GM10248 (cell line): ENCODE measurements at regions not wholly inside any gene's neighbourhood (a gene's known extent, or its start where the extent isn't known, plus 50 kb on each side); places are given as distances from the start of the nearest gene placed in this dataset.
"Not testable (repeated sequence)": the region's sequence is repeated elsewhere in the genome, so short reads cannot be mapped to it uniquely, and the experiment has no call there.

Experiments used
- CTCF ChIA-PET: fragments of 300-600 bp; sonication (Branson Sonifier 250); formaldehyde crosslinking; extraction: SDS; loops from one replicate; lab custom pipeline; 2021; ENCODE audit warnings: antibody characterized with exemption; lab: Yijun Ruan, JAX
- POLR2A ChIA-PET: fragments of 350-650 bp; sonication (Branson Sonifier 250); formaldehyde crosslinking; extraction: SDS; loops from one replicate; lab custom pipeline; 2020; ENCODE audit warnings: antibody characterized with exemption; lab: Yijun Ruan, JAX
- DNase-seq: peaks from one replicate; pipeline ENCODE4 v3.0.0; 2012; ENCODE audit errors: extremely low spot score
- CTCF ChIP-seq: IDR thresholded peaks from 2 replicates; pipeline ENCODE4 v1.5.1; 2012; ENCODE audit warnings: mild to moderate bottlenecking, low read depth; ENCODE audit errors: extremely low read depth, missing control alignments, control extremely low read depth

- CTCF ChIA-PET = interaction anchor here (1.2 to 1.6 kb wide), 2 partner anchors 13 to 15 kb away, joined by 3 to 10 read pairs; no protein-coding TSS in a partner anchor
- DNase-seq = no peak
These were observed 1682.7 kb downstream of the BRINP3 start for GRCh38 chr1:188794969-188795368.

GRCh38 chr1:188812153-188812552 lies 1665.5 kb downstream of the BRINP3 start:
- DNase-seq, CTCF ChIA-PET, POLR2A ChIA-PET: not testable (repeated sequence)

More at GRCh38 chr1:188794969-188795368, 1682.7 kb downstream of the BRINP3 start:
- TF ChIP-seq CTCF = no peak
- POLR2A ChIA-PET = no interaction called here

- CTCF ChIA-PET = interaction anchor here (1.3 kb wide), 1 partner anchor 9 kb away, joined by 4 read pairs; no protein-coding TSS in a partner anchor
- POLR2A ChIA-PET, DNase-seq: not testable (repeated sequence)
These were observed 1664.7 kb downstream of the BRINP3 start for GRCh38 chr1:188812836-188813573.

- TF ChIP-seq CTCF = no peak
- ChIA-PET CTCF (no interaction called here), POLR2A (no interaction called here)
- DNase-seq = no peak
These were observed 1659.8 kb downstream of the BRINP3 start for GRCh38 chr1:188817814-188818213.

- no peak for TF ChIP-seq CTCF
- POLR2A ChIA-PET = no interaction called here
- CTCF ChIA-PET = interaction anchor here (1.1 to 1.6 kb wide), 3 partner anchors 9 to 40 kb away, joined by 4 to 8 read pairs (median 4); no protein-coding TSS in a partner anchor
- no peak for DNase-seq
These were observed 1655.4 kb downstream of the BRINP3 start for GRCh38 chr1:188822248-188822647.

- DNase-seq = no peak
- ChIA-PET POLR2A (no interaction called here), CTCF (no interaction called here)
- TF ChIP-seq CTCF = no peak
These were observed 1652.2 kb downstream of the BRINP3 start for GRCh38 chr1:188825471-188825870.

GRCh38 chr1:188826800-188827199 lies 1650.9 kb downstream of the BRINP3 start:
- CTCF ChIA-PET = no interaction called here
- POLR2A ChIA-PET = no interaction called here
- no peak for TF ChIP-seq CTCF
- DNase-seq = no peak
